GM23338 (cell line): ENCODE measurements at regions not wholly inside any gene's neighbourhood (a gene's known extent, or its start where the extent isn't known, plus 50 kb on each side); places are given as distances from the start of the nearest gene placed in this dataset.

Source experiments
- CTCF ChIP-seq, 2 experiments: fragments of 200-600 bp in 1 of 2; sonication (generic) in 1 of 2; conservative IDR thresholded peaks; 2 replicates each; pipeline versions ENCODE4 v1.5.1 to v1.6.1; 2016 to 2017; ENCODE audit warnings: antibody characterized with exemption in 2 of 2, low read depth in 2 of 2, mild to moderate bottlenecking in 2 of 2, moderate library complexity in 1 of 2
- REST ChIP-seq: IDR thresholded peaks from one replicate; pipeline ENCODE4 v1.6.1; 2018; ENCODE audit warnings: antibody characterized with exemption; ENCODE audit not compliant: unreplicated experiment

GRCh38 chr9:109549386-109549785 lies 51.3 kb upstream of the PTPN3 start:
- TF ChIP-seq CTCF (conservative IDR thresholded peaks at IDR 0.05; ENCODE audit: low read depth in 2 of 2) (no peak), REST (no peak)
